Keratinocyte (primary cell): ENCODE measurements at regions not wholly inside any gene's neighbourhood (a gene's known extent, or its start where the extent isn't known, plus 50 kb on each side); places are given as distances from the start of the nearest gene placed in this dataset.

Experiments
- CTCF ChIP-seq, 3 experiments: IDR thresholded peaks in 1 of 3; conservative IDR thresholded peaks in 1 of 3; optimal IDR thresholded peaks in 1 of 3; 2 replicates in 2 of 3; 3 replicates in 1 of 3; pipeline versions ENCODE3 to v1.5.1; 2011; ENCODE audit warnings: low read length in 3 of 3, mild to moderate bottlenecking in 3 of 3, moderate library complexity in 2 of 3, control low read depth in 1 of 3, inconsistent platforms in 1 of 3; ENCODE audit not compliant: insufficient read depth in 2 of 3; ENCODE audit errors: extremely low read depth in 1 of 3
- EZH2 ChIP-seq: IDR thresholded peaks from one replicate; pipeline ENCODE4 v1.6.1; 2012; ENCODE audit warnings: inconsistent platforms, mild to moderate bottlenecking, low read length, moderate library complexity

DNA sequence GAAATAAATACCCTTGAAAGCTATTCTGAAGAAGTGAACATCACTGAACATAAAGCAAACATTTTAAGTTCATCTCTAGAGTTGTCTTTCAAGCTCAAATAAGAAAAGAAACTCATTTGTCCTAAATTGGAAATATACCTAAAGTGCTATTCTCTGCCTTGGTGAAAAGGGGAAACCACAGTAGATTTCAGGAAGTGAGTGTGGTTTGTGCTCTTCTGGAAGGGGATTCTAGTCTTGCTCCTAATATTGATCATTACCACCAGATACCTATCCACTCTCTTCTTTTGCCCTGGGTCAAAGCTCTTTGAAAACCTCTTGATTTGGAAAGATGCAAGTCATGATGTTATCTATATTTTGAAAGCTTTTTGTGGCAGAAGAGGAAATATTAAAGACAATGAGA is 798.1 kb downstream of the ADGRL2 start:
- TF ChIP-seq CTCF (optimal IDR thresholded peaks at IDR 0.05 in 1 of 3, IDR thresholded peaks at IDR 0.05 in 1 of 3, conservative IDR thresholded peaks at IDR 0.05 in 1 of 3; ENCODE audit: extremely low read depth in 1 of 3, insufficient read depth in 2 of 3, low read length in 3 of 3) (no peak), EZH2 (no peak)
